NCI-H446 (cell line): ENCODE measurements at regions not wholly inside any gene's neighbourhood (a gene's known extent, or its start where the extent isn't known, plus 50 kb on each side); places are given as distances from the start of the nearest gene placed in this dataset.

Source experiments
- DNase-seq, 2 experiments: peaks; one replicate each; lab custom pipeline; 2025; lab: John Stamatoyannopoulos, UW

GRCh38 chr4:84441758-84442377 is 57.2 kb downstream of the NKX6-1 start:
- no peak for DNase-seq

- DNase-seq = no peak
Measured at GRCh38 chr4:84439996-84440395, 59.1 kb downstream of the NKX6-1 start.

GRCh38 chr4:84436812-84437211 is 62.3 kb downstream of the NKX6-1 start:
- no peak for DNase-seq

- DNase-seq = no peak
Measured at GRCh38 chr4:84434344-84434743, 64.7 kb downstream of the NKX6-1 start.

GRCh38 chr4:84433633-84434222 is 65.4 kb downstream of the NKX6-1 start:
- DNase-seq = no peak

GRCh38 chr4:84432713-84433112 is 66.4 kb downstream of the NKX6-1 start:
- no peak for DNase-seq

- DNase-seq = no peak
Measured at GRCh38 chr4:84420608-84421007, 78.5 kb downstream of the NKX6-1 start.

GRCh38 chr4:84419201-84419600 is 79.9 kb downstream of the NKX6-1 start:
- DNase-seq = no peak

GRCh38 chr4:84417997-84418709 is 80.9 kb downstream of the NKX6-1 start:
- DNase-seq = no peak

GRCh38 chr4:84413976-84414375 is 85.1 kb downstream of the NKX6-1 start:
- no peak for DNase-seq

GRCh38 chr4:84413480-84413879 is 85.6 kb downstream of the NKX6-1 start:
- no peak for DNase-seq

- no peak for DNase-seq
Measured at GRCh38 chr4:84412062-84412461, 87.0 kb downstream of the NKX6-1 start.

- no peak for DNase-seq
Measured at GRCh38 chr4:84407554-84408407, 91.3 kb downstream of the NKX6-1 start.

- no peak for DNase-seq
Measured at GRCh38 chr4:84403656-84404055, 95.4 kb downstream of the NKX6-1 start.

- DNase-seq = peak; percentile 42 to 64
Measured at GRCh38 chr4:84401701-84402306, 97.3 kb downstream of the NKX6-1 start.

GRCh38 chr4:84394386-84394785 is 104.7 kb downstream of the NKX6-1 start:
- DNase-seq = no peak

GRCh38 chr4:84392951-84393590 is 106.0 kb downstream of the NKX6-1 start:
- DNase-seq = no peak

GRCh38 chr4:84389406-84389805 is 109.7 kb downstream of the NKX6-1 start:
- no peak for DNase-seq

GRCh38 chr4:84385203-84385602 is 113.9 kb downstream of the NKX6-1 start:
- DNase-seq = no peak

GRCh38 chr4:84384801-84385200 is 114.3 kb downstream of the NKX6-1 start:
- DNase-seq = no peak

- DNase-seq = no peak
Measured at GRCh38 chr4:84381759-84382158, 117.3 kb downstream of the NKX6-1 start.
